ENCODE measurements at regions not wholly inside any gene's neighbourhood (a gene's known extent, or its start where the extent isn't known, plus 50 kb on each side); places are given as distances from the start of the nearest gene placed in this dataset.
"Not testable (repeated sequence)": the region's sequence is repeated elsewhere in the genome, so short reads cannot be mapped to it uniquely, and the experiment has no call there.

- Histone ChIP-seq H3K27ac (no peak overlapping the region), H3K27me3 (no peaks in the 10 kb centered on the region), H3K9me3 (no peaks in the 10 kb centered on the region), H3K36me3 (no peaks in the 10 kb centered on the region), H3K4me3 (no peak overlapping the region), H3K4me1 (no peaks in the 10 kb centered on the region)
- no peak for TF ChIP-seq CTCF (IDR thresholded peaks at IDR 0.05)
- DNase-seq (ENCODE audit: low spot score), result no peak
Observed at GRCh38 chr12:23259558-23259957, 634.6 kb downstream of the ETNK1 start.

GRCh38 chr12:23262670-23263069 lies 637.7 kb downstream of the ETNK1 start:
- H3K4me1 ChIP-seq, result no peaks in the 10 kb centered on the region
- no peaks in the 10 kb centered on the region for H3K27me3 ChIP-seq
- DNase-seq (ENCODE audit: low spot score), result no peak
- TF ChIP-seq CTCF (IDR thresholded peaks at IDR 0.05), result no peak
- H3K36me3 ChIP-seq, result no peaks in the 10 kb centered on the region
- H3K27ac ChIP-seq, result no peak overlapping the region
- H3K4me3 ChIP-seq, result no peak overlapping the region
- no peaks in the 10 kb centered on the region for H3K9me3 ChIP-seq

GRCh38 chr12:23277831-23278230 lies 652.9 kb downstream of the ETNK1 start:
- no peaks in the 10 kb centered on the region for H3K36me3 ChIP-seq
- no peak overlapping the region for H3K4me3 ChIP-seq
- no peaks in the 10 kb centered on the region for H3K27me3 ChIP-seq
- no peak overlapping the region for H3K27ac ChIP-seq
- DNase-seq (ENCODE audit: low spot score), result no peak
- TF ChIP-seq CTCF (IDR thresholded peaks at IDR 0.05), result no peak
- no peaks in the 10 kb centered on the region for H3K4me1 ChIP-seq
- peaks cover 0 to 5% of the 10 kb centered on the region in 2 donors for H3K9me3 ChIP-seq

GRCh38 chr12:23281295-23281694 lies 656.3 kb downstream of the ETNK1 start:
- Histone ChIP-seq H3K9me3 (no peaks in the 10 kb centered on the region), H3K4me1 (no peaks in the 10 kb centered on the region), H3K27me3 (no peaks in the 10 kb centered on the region), H3K27ac (no peak overlapping the region), H3K4me3 (no peak overlapping the region), H3K36me3 (no peaks in the 10 kb centered on the region)
- TF ChIP-seq CTCF (IDR thresholded peaks at IDR 0.05), result no peak
- DNase-seq (ENCODE audit: low spot score), result no peak

- H3K27me3 ChIP-seq, result no peaks in the 10 kb centered on the region
- H3K4me1 ChIP-seq, result no peaks in the 10 kb centered on the region
- H3K36me3 ChIP-seq, result no peaks in the 10 kb centered on the region
- no peak overlapping the region for H3K27ac ChIP-seq
- H3K9me3 ChIP-seq, result no peaks in the 10 kb centered on the region
- H3K4me3 ChIP-seq, result no peak overlapping the region
- no peak for DNase-seq (ENCODE audit: low spot score)
- no peak for TF ChIP-seq CTCF (IDR thresholded peaks at IDR 0.05)
Observed at GRCh38 chr12:23282701-23283100, 657.7 kb downstream of the ETNK1 start.

GRCh38 chr12:23285764-23286530 lies 661.0 kb downstream of the ETNK1 start:
- DNase-seq (ENCODE audit: low spot score); H3K27me3 ChIP-seq; H3K27ac ChIP-seq; H3K4me1 ChIP-seq; H3K9me3 ChIP-seq; H3K4me3 ChIP-seq; H3K36me3 ChIP-seq: not testable (repeated sequence)

All from right atrium auricular region (tissue), 2 donors.